A673 (cell line): ENCODE measurements at regions not wholly inside any gene's neighbourhood (a gene's known extent, or its start where the extent isn't known, plus 50 kb on each side); places are given as distances from the start of the nearest gene placed in this dataset.
"Not testable (repeated sequence)": the region's sequence is repeated elsewhere in the genome, so short reads cannot be mapped to it uniquely, and the experiment has no call there.

Source experiments
- BruUV-seq: library from RNA; stranded (reverse); fragments of 400-500 nt; replicated peaks from 2 replicates; lab custom pipeline; 2021; lab: Mats Ljungman, UMichigan
- CTCF ChIA-PET: fragments of 300-600 bp; sonication (Branson Sonifier 250); formaldehyde crosslinking; loops from one replicate; lab custom pipeline; 2022; ENCODE audit warnings: antibody characterized with exemption; lab: Charles Lee
- POLR2A ChIA-PET: fragments of 300-600 bp; sonication (Branson Sonifier 250); formaldehyde crosslinking; loops from one replicate; lab custom pipeline; 2022; ENCODE audit warnings: antibody characterized with exemption; ENCODE audit not compliant: low non-redundant PET; lab: Charles Lee
- DNase-seq: peaks from one replicate; pipeline ENCODE4 v3.0.0-alpha.2; 2015; ENCODE audit warnings: low spot score
- H3K27ac ChIP-seq: fragments of 200-600 bp; sonication (generic); 2 replicates; pipeline ENCODE4 v1.5.1; 2016; ENCODE audit warnings: mixed run types, low read depth, mild to moderate bottlenecking, mixed read lengths, antibody characterized with exemption, low read length; ENCODE audit not compliant: poor library complexity, severe bottlenecking
- H3K27me3 ChIP-seq: fragments of 200-600 bp; sonication (generic); replicated peaks from 2 replicates; pipeline ENCODE4 v1.6.1; 2017; ENCODE audit warnings: mixed run types, low read depth, mild to moderate bottlenecking, mixed read lengths, antibody characterized with exemption, low read length; ENCODE audit not compliant: insufficient read depth, poor library complexity
- H3K36me3 ChIP-seq: fragments of 200-600 bp; sonication (generic); 2 replicates; pipeline ENCODE4 v1.6.1; 2016; ENCODE audit warnings: mixed run types, mild to moderate bottlenecking, mixed read lengths, antibody characterized with exemption, low read length; ENCODE audit not compliant: insufficient read depth, poor library complexity, severe bottlenecking
- H3K4me1 ChIP-seq: fragments of 200-600 bp; sonication (generic); 2 replicates; pipeline ENCODE4 v1.6.1; 2017; ENCODE audit warnings: mixed run types, mild to moderate bottlenecking, mixed read lengths, antibody characterized with exemption, low read length; ENCODE audit not compliant: insufficient read depth, poor library complexity, severe bottlenecking
- H3K4me3 ChIP-seq: fragments of 200-600 bp; sonication (generic); 2 replicates; pipeline ENCODE4 v1.5.1; 2016; ENCODE audit warnings: low read depth, mixed run types, mild to moderate bottlenecking, mixed read lengths, low read length; ENCODE audit not compliant: poor library complexity, severe bottlenecking
- H3K9me3 ChIP-seq: fragments of 200-600 bp; sonication (generic); 2 replicates; pipeline ENCODE4 v1.6.1; 2016; ENCODE audit warnings: mixed run types, low read depth, mild to moderate bottlenecking, mixed read lengths, antibody characterized with exemption, low read length; ENCODE audit not compliant: poor library complexity, severe bottlenecking
- CTCF ChIP-seq: fragments of 300-800, 200-600 bp; sonication (generic); conservative IDR thresholded peaks from 2 replicates; pipeline ENCODE4 v1.5.1; 2017; ENCODE audit warnings: low read depth, mild to moderate bottlenecking, antibody characterized with exemption, low read length, moderate library complexity, mixed read lengths
- EZH2 ChIP-seq: fragments of 200-600 bp; sonication (generic); IDR thresholded peaks from 2 replicates; pipeline ENCODE4 v1.6.1; 2017; ENCODE audit warnings: borderline replicate concordance, low read depth, mild to moderate bottlenecking, mixed read lengths, antibody characterized with exemption, low read length; ENCODE audit not compliant: poor library complexity, severe bottlenecking
- intact Hi-C: fragments of 100-400 bp; cut with micrococcal nuclease; formaldehyde crosslinking; loops from one replicate; pipeline ENCODE4 v1.10.0; 2022; ENCODE audit not compliant: unreplicated experiment

GRCh38 chr2:223488814-223489213 is 113.3 kb downstream of the SCG2 start:
- POLR2A ChIA-PET = no interaction called here
- H3K9me3 ChIP-seq = peaks cover 5% of the 10 kb centered on the region
- H3K27ac ChIP-seq = no peak overlapping the region
- peak; percentile 72 for DNase-seq
- no peak overlapping the region for H3K4me3 ChIP-seq
- CTCF ChIA-PET = no interaction called here
- peaks cover 42% of the 10 kb centered on the region for H3K4me1 ChIP-seq
- no peak for TF ChIP-seq EZH2
- TF ChIP-seq CTCF = no peak
- intact Hi-C loops = loop anchor here (5.0 kb wide), 1 partner anchor 98 kb away; no protein-coding TSS in a partner anchor
- no TSS peak for BruUV-seq
- H3K27me3 ChIP-seq = no peaks in the 10 kb centered on the region
- H3K36me3 ChIP-seq = no peaks in the 10 kb centered on the region

DNA sequence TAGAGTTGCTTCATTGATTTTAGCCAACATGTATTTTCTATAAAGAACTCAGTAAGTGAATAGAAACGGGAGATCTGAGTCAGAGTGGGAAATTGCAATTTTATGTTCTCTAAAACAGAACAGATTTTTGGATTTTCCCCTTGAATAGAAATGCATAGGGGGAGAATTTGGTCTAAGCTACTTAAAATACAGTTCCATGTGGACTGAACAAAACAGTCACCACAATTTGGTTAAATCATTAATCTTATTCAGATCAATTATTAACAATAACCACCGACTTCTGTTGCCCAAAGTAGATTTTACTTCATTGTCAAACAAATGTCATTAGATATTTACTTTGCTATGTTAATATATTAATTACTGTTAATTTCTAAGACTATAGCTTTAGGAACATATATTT is 107.7 kb downstream of the SCG2 start:
- H3K4me3 ChIP-seq = no peak overlapping the region
- no TSS peak for BruUV-seq
- H3K9me3 ChIP-seq = peaks cover 5% of the 10 kb centered on the region
- DNase-seq = no peak
- peaks cover 3% of the 10 kb centered on the region for H3K4me1 ChIP-seq
- H3K27me3 ChIP-seq = no peaks in the 10 kb centered on the region
- intact Hi-C loops = no loop called here
- no peak for TF ChIP-seq EZH2
- no peak overlapping the region for H3K27ac ChIP-seq
- H3K36me3 ChIP-seq = no peaks in the 10 kb centered on the region
- POLR2A ChIA-PET = no interaction called here
- CTCF ChIA-PET = no interaction called here

DNA sequence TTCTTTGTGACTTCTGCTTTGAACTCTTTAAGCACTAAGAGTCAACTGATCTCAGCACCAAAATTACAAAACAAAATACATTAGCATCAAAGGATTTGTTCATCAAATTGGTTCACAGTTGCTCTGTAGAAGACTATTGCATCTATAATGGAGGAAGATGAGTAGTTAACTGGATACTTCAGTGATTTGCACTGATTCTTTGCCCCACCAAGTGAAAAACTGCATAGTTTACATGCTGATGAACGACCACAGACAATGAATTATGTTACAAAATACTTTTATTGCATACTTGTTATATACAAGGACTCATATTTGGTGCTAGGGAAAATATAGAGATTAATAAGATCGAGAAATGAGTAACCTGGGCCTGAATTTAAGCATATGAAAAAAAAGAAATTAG is 107.2 kb downstream of the SCG2 start:
- no peaks in the 10 kb centered on the region for H3K4me1 ChIP-seq
- no peak overlapping the region for H3K4me3 ChIP-seq
- H3K27ac ChIP-seq = no peak overlapping the region
- no peak for TF ChIP-seq EZH2
- no peak for TF ChIP-seq CTCF
- intact Hi-C loops = no loop called here
- ChIA-PET POLR2A (no interaction called here), CTCF (no interaction called here)
- H3K9me3 ChIP-seq = peaks cover 5% of the 10 kb centered on the region
- no peaks in the 10 kb centered on the region for H3K36me3 ChIP-seq
- no peaks in the 10 kb centered on the region for H3K27me3 ChIP-seq
- no peak for DNase-seq
- no TSS peak for BruUV-seq

DNA sequence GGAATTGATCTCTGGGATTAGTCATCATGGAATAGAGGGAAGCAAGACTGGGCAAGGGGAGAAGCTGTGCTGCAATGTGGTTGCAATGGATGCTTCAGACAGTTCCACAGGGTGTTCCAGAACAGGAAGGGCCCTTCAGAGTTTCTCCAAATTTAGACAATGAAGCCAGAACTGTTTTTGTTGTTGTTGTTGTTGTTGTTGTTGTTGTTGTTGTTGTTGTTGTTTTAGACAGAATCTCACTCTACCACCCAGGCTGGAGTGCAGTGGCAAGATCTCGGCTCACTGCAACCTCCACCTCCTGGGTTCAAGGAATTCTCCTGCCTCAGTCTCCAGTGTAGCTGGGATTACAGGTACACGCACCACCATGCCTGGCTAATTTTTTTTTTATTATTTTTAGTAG is 105.3 kb downstream of the SCG2 start:
- H3K9me3 ChIP-seq, H3K27ac ChIP-seq, DNase-seq, H3K27me3 ChIP-seq, BruUV-seq, H3K4me1 ChIP-seq, CTCF ChIA-PET, intact Hi-C loops, H3K36me3 ChIP-seq, H3K4me3 ChIP-seq, POLR2A ChIA-PET: not testable (repeated sequence)
